GM19043 (cell line): ENCODE measurements at regions not wholly inside any gene's neighbourhood (a gene's known extent, or its start where the extent isn't known, plus 50 kb on each side); places are given as distances from the start of the nearest gene placed in this dataset.

Experiments used
- ATAC-seq: cut with Tn5 transposase; IDR thresholded peaks from one replicate; pipeline ENCODE4 v1.9.1; 2021; ENCODE audit warnings: low read depth; ENCODE audit not compliant: unreplicated experiment

GRCh38 chr2:153043385-153043784 is 325.0 kb downstream of the ARL6IP6 start:
- ATAC-seq, result no peak

GRCh38 chr2:153028626-153029025 is 310.2 kb downstream of the ARL6IP6 start:
- no peak for ATAC-seq

DNA sequence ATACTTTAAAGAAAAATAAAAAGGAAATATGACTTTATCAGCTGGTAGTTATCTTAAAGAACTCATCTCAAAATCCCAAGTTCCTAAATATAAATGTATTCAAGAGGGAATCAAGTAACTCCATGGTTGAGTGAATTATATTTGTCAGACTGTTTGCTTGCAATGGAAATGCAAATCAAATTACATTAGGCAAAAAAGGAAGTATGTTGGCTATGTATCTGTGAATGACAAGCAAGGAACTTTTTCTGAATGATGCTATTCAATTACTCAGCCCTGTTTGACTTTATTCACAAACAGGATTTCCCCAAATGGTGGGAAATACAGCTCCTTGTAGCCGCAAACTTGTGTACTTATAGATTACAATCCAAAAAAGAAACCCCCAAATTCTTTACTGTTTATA is 309.1 kb downstream of the ARL6IP6 start:
- ATAC-seq, result no peak

- ATAC-seq, result no peak
Measured at GRCh38 chr2:153020201-153020600, 301.8 kb downstream of the ARL6IP6 start.

DNA sequence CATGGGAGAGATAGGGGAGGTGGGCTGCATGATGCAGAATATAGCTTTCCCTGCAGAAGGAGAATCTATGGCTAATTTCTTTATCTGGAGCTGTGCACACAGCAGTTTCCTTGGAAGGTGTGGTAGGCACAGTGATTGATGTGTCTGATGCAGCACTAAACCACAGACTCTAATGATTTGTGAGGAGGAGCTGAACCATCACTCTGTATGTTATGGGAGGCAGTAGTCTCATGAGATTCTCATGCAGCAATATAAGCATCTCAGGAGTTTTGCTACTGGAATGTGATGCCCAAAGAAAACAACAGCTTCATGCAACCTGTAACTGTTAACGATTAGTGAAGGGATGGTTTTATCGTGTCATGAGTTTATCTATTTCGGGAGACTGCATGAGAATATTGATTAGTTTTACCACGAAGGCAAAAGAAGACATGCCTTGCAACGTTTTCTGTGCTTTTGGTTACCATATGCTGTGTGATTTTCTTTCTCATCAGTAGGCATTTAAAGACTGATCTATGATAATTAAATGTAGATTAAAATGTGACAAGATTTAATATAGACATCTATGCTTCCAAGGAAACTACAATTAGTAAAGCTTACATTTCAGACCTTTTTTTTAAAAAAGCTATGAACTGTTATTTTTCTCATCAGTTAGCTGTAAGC is 286.8 kb downstream of the ARL6IP6 start:
- ATAC-seq, result no peak

- no peak for ATAC-seq
Measured at GRCh38 chr2:153004627-153005026, 286.2 kb downstream of the ARL6IP6 start.

DNA sequence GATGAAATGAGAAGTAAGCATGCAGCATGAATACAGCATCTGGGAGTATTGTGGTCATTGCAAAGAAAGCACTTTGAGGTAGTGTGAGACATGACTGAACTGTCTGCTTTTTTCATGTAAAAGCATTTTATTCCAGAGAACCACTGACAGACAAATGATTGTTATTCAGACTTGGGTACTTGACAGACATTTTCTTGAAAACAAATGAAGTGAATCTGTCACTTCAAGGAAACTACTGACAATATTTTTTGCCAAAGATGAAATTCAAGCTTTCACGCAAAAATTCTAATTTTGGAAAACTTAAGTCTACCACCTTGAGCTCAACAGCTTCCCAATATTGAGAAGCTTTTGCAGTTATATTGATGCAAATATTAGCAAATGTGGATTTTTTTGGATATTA is 255.7 kb downstream of the ARL6IP6 start:
- no peak for ATAC-seq

DNA sequence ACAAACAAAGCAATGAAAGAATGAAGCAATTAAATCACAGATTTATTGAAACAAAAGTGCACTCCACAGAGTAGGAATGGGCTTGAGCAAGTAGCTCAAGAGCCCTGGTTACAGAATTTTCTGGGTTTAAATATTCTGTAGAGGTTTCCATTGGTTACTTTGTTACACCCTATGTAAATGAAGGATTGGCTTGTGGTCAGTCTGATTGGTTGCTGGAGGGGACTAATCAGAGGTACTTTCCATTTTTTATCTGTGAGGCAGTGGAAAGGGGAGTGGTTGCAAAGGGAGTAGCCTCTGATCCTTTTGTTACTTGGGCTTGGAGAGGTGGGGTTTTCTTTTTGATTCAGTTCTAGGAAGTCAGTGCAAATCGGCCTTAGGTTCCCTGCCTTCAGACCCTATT is 253.3 kb downstream of the ARL6IP6 start:
- ATAC-seq, result no peak

DNA sequence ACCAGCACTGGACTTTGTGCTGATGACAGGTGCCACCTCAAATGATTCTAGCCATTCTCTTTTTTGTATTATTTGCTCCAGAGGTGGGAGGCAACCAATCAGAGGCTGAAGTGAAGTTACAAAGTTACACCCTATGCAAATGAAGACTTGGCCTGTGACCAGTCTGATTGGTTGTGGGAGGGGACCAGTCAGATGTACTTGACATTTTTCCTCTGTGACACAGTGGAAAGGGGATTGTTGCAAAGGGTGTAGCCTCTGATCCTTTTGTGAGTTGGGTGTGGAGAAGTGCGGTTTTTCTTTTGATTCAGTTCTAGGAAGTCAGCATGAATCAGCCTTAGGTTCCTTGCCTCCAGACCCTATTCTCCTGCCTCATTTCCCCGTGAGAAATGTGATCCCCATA is 244.0 kb downstream of the ARL6IP6 start:
- no peak for ATAC-seq

DNA sequence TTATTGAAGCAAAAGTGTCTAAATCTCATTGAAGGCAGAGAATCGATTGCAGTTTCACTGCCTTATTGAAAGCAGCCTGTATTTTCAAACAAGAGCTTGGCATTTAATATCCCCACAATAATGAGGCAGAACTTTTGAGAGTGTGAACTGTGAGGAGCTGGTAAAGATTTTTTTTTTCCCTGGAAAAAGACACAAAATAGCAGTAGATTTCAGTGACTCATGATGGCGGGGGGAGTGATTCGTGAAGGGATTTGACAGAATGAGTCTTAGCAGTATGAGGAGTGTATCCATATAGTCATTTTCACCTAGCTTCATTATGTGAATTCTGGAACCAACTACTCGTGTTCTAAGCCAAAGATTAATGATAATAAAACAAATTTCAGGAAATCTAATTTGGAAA is 242.9 kb downstream of the ARL6IP6 start:
- ATAC-seq, result no peak

DNA sequence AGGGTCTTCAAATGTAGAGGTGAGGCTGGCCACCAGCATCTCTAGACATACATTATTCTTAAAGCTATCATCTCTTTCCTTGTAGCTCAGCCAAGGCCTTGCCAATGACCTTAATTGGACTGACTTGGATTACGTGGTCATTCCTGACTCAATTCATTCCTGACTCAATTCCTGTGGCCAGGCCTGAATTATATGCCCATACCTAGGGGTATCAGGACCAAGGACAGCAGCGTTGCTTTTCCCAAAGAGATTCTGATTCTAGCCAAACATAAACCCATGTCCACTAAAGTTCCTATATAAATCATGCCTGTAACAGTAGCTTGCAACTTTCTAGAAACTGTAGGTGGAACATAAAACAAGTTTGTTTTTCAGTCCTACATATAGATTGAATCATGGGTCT is 231.7 kb downstream of the ARL6IP6 start:
- ATAC-seq, result no peak

DNA sequence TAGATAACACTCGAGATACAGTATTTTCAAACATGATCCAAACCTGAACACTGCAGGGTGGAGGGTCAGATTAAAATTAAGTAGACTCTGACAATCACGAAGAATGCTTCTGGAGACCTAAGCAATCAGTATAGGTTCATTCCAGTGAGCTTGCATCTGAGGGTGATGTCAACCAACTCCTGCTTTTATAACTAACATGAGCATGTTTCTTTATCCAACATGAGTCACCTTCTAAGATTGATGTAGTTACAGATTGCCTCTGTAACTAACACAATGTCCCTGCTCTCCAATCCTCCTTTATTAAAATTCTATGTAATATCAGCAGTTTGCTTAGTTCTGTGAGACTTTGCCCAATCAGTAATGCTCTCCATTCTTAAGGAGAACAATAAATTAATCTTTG is 225.7 kb downstream of the ARL6IP6 start:
- ATAC-seq, result no peak

- no peak for ATAC-seq
Measured at GRCh38 chr2:152942940-152943440, 224.6 kb downstream of the ARL6IP6 start.

GRCh38 chr2:152930501-152930900 is 212.1 kb downstream of the ARL6IP6 start:
- no peak for ATAC-seq

DNA sequence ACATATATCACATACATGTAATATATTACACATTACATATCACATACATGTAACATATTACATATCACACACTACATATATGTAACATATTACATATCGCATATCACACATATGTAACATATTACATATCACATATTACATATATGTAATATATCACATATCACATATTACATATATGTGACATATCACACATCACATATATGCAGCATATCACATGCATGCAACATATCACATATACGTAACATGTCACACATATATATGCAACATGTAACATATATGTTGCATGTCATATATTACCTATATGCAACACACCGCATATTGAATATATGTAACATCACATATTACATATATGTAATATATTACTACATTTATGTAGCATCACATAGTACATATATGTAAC is 211.2 kb downstream of the ARL6IP6 start:
- ATAC-seq, result no peak

DNA sequence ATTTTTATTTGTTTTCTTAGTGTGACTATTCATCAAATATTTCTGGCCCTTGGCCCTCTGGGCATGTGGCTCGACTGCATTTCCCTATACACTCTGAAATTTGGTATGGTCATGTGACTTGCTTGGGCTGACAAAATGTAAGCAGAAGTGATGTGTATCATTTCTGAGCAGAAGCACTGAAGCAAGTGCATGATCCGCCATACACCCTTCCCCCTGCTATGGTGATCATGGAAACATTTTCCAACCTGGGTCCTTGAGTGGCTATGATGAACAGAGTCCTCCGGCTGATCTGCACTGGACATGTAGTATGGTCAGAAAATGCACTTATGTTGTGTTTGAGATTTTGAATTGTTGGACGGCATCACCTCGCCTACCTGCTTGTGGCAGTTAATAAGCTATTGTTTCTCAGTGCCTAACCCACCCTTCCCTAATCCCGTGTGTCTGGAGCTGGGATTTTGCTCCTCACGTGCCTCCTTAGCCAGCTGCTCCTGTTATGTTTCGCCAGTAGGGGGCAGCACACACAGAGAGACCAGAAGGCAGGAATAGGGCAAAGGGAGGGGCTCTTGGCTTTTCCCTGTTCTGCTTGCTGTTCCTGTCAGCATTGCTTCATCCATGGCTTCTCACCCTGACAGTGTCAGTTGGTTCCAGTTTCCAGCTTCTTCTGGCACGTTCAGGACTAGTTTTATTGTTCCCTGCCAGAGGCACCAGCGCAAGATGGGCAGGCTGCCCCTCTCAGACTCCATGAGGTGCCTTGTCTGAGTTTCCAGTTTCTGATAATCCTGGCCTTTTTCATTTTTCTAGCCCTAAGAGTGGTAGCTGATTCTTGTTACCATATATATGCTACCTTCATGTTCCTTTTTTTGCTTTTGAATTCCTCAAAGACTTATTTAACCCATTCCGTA is 207.4 kb downstream of the ARL6IP6 start:
- ATAC-seq, result peak; percentile 88

DNA sequence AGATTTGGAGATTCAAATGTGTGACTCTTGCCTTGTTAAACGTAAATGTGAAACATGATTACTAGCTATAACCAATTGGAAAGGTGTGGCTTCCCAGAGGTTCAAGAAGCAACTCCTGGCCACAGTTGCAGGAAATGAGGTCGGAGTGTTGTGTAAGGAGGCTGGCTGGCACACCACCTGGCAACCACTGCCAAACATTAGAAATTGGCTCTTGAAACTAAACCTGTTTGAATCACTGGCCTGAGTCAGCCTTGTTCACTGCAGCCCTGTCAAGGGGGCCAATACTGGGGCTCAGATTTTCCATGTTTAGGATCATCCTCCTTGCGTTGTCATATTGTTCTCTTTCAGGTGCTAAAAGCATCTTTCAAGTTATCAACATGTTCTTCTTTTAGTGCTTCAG is 206.3 kb downstream of the ARL6IP6 start:
- ATAC-seq, result no peak

DNA sequence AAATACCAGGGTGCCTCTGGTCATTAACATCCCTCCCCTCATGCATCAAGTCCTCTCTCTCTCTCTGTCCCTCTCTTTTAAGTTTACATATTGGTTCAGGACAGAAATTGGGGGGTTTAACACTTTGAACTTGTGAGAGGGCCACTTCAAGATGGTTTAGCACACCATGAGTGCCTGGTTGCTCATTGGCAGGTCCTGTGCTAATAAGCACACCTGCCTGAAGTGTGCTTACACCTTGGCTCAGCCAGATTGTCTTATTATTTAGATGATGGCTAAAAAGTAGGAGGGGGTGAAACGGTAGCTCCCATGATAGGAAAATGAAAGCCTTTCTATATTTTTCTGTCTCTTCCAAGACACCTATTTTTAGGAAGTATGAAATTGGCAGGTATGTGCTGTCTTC is 205.8 kb downstream of the ARL6IP6 start:
- ATAC-seq, result no peak

GRCh38 chr2:152920846-152921245 is 202.4 kb downstream of the ARL6IP6 start:
- no peak for ATAC-seq

DNA sequence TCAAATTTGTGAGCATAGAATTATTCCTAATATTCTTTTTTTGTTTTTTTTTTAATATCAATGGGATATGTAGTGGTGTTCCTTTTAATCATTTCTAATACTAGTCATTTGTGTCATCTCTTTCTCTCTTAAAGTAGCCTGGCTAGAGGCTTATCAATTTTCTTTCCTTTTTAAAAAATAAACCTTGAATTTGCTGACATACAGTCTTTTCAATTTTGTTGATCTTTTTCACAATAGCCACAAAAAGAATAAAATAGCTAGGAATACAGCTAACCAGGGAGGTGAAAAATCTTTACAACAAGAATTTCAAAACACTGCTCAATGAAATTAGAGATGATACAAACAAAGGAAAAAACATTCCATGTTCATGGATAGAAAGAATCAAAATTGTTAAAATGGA is 192.6 kb downstream of the ARL6IP6 start:
- ATAC-seq, result no peak

DNA sequence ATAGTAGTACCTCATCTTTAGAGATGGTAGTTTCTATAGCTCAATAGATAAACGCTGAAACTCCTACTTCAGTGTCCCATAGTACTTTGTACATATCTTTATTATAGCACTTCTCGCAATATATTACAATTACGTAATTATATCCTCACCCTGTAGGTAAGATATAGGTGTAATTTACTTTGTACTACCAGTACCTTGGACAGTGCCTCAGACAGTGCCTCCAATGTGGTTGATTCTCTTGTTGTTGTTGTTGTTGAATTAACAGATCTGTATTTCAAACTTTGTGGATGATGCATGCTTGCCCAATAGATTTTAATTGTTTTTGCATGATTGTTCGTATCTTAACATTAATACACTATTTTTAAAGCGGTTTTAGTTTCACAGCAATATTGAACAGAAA is 188.6 kb downstream of the ARL6IP6 start:
- ATAC-seq, result no peak

DNA sequence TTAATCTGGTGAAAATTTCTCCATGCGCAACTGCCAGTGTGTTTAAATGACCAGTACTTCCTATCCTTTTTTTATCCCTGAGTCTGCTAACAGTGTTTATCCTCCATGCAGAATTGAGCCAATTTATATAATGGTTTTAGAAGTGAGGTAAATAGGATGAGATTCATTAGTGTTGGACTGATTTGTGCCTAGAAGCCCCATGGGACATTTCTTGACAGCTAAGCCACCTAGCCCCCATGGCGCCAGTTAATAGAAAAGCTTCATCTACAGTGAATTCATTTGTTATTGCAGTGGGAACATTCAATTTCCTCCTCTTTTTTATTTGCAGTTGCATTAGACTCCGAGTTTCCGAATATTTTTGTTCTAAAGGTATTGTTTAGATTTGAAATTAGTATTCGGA is 175.6 kb downstream of the ARL6IP6 start:
- no peak for ATAC-seq
